HL-60 (cell line): ENCODE measurements at regions not wholly inside any gene's neighbourhood (a gene's known extent, or its start where the extent isn't known, plus 50 kb on each side); places are given as distances from the start of the nearest gene placed in this dataset.

Experiments
- CTCF ChIP-seq: IDR thresholded peaks from one replicate; pipeline ENCODE4 v1.5.1; 2011; ENCODE audit warnings: low read length, control low read depth, inconsistent platforms; ENCODE audit not compliant: insufficient read depth
- POLR2AphosphoS5 ChIP-seq: IDR thresholded peaks from 2 replicates; pipeline ENCODE4 v1.6.1; 2012; ENCODE audit warnings: low read depth

- no peak for TF ChIP-seq CTCF
- no peak for TF ChIP-seq POLR2AphosphoS5
These were observed 235.4 kb upstream of the LYPLAL1 start for GRCh38 chr1:218938259-218938658.
